Mesothelial cell of epicardium (in vitro differentiated cells): ENCODE measurements at regions not wholly inside any gene's neighbourhood (a gene's known extent, or its start where the extent isn't known, plus 50 kb on each side); places are given as distances from the start of the nearest gene placed in this dataset.
A peak's percentile ranks its signal among the peaks of the same experiment; 100 is the strongest.

Experiments used
- DNase-seq, 2 experiments: peaks; one replicate each; pipeline ENCODE4 v3.0.0; 2021; ENCODE audit warnings: low spot score in 2 of 2; ENCODE audit not compliant: unreplicated experiment in 2 of 2
- H3K27ac Mint-ChIP-seq: 2 replicates; pipeline ENCODE4 v1.8.0; 2021; ENCODE audit warnings: mixed read lengths
- H3K27me3 Mint-ChIP-seq: 2 replicates; pipeline ENCODE4 v1.8.0; 2021; ENCODE audit warnings: low read depth, mixed read lengths
- H3K36me3 Mint-ChIP-seq: 2 replicates; pipeline ENCODE4 v1.8.0; 2021; ENCODE audit warnings: mixed read lengths
- H3K4me1 Mint-ChIP-seq: 2 replicates; pipeline ENCODE4 v1.8.0; 2021; ENCODE audit warnings: mixed read lengths
- H3K4me3 Mint-ChIP-seq: 2 replicates; pipeline ENCODE4 v1.8.0; 2021; ENCODE audit warnings: mild to moderate bottlenecking, moderate library complexity, mixed read lengths
- H3K9me3 Mint-ChIP-seq: 2 replicates; pipeline ENCODE4 v1.8.0; 2021; ENCODE audit warnings: mixed read lengths
- TF ChIP-seq, protein P1 (sequence below): fragments of 200-600 bp; sonication (generic); IDR thresholded peaks from one replicate; pipeline ENCODE4 v1.5.0; 2021; ENCODE audit warnings: antibody characterized with exemption; ENCODE audit not compliant: unreplicated experiment

DNA sequence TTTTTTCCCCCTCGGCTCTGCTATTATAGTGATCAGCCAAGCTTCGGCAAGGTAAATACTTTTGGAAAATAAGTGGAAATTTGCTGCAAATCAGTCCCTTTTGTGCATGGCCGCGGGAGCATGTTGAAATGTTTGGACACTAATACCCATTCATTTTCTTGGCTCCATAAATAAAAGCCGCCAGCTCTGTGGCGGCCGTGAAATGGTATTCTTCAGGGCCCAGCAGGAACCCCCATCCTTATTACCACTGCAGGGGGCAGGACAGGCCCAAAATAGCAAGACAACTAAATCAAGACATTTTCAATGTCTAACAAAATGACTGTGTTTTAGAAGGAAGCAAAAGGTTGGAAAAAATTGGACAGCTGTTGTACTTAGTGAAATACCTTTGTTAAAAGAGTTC is 362.3 kb downstream of the NR2F2 start:
- H3K27ac Mint-ChIP-seq, result no peak overlapping the region
- H3K4me3 Mint-ChIP-seq, result no peak overlapping the region
- DNase-seq, result no peak
- TF ChIP-seq, protein P1, sequence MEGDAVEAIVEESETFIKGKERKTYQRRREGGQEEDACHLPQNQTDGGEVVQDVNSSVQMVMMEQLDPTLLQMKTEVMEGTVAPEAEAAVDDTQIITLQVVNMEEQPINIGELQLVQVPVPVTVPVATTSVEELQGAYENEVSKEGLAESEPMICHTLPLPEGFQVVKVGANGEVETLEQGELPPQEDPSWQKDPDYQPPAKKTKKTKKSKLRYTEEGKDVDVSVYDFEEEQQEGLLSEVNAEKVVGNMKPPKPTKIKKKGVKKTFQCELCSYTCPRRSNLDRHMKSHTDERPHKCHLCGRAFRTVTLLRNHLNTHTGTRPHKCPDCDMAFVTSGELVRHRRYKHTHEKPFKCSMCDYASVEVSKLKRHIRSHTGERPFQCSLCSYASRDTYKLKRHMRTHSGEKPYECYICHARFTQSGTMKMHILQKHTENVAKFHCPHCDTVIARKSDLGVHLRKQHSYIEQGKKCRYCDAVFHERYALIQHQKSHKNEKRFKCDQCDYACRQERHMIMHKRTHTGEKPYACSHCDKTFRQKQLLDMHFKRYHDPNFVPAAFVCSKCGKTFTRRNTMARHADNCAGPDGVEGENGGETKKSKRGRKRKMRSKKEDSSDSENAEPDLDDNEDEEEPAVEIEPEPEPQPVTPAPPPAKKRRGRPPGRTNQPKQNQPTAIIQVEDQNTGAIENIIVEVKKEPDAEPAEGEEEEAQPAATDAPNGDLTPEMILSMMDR, result no peak
- H3K4me1 Mint-ChIP-seq, result peaks cover 36% of the 10 kb centered on the region
- H3K9me3 Mint-ChIP-seq, result no peaks in the 10 kb centered on the region
- H3K27me3 Mint-ChIP-seq, result peaks cover 6% of the 10 kb centered on the region
- H3K36me3 Mint-ChIP-seq, result no peaks in the 10 kb centered on the region

DNA sequence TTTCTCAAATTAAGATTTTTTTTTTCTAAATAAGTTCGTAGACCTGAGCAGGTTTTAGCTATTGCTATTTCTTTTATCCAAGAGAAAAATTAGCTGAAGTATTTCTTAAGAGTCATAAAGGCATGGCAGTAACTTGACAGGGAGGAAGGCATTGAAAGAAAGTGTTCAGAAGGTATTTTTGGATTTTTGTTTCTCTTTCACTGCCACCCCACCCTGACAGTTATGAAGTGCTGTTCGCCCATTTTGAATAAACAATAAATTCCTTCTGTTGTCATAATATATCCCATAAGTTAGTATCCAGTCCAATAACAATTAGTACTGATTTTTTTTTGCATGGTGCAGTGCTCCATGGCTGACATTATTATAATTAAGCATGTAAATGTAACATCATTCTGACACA is 363.0 kb downstream of the NR2F2 start:
- TF ChIP-seq, protein P1, result no peak
- no peak overlapping the region for H3K4me3 Mint-ChIP-seq
- H3K4me1 Mint-ChIP-seq, result peaks cover 36% of the 10 kb centered on the region
- no peak for DNase-seq
- H3K27me3 Mint-ChIP-seq, result peaks cover 5% of the 10 kb centered on the region
- no peak overlapping the region for H3K27ac Mint-ChIP-seq
- H3K9me3 Mint-ChIP-seq, result no peaks in the 10 kb centered on the region
- H3K36me3 Mint-ChIP-seq, result no peaks in the 10 kb centered on the region

DNA sequence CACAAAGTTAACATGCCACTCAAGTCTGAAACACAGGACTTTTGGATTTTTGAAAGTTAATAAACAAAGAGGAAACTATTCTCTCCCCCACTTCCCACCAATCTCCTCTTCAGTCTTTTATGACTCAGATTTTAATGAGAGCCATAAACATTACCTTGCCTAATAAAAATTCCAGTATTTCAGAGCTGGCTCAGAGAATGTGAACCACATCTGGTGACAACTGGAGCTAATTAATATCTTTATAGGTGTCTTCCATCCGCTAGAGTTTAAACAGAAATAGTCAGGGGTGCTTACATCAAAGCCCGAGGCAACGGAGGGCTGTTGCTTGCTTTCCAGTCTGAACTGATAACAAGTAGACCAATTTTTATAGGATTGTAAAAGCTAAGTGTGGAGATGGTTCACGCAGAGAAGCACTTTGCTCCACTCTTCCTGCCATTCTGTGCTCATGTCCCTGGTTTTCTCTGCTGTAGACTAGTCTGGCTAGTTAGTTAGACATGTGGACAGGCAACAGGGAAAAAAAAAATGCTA is 363.6 kb downstream of the NR2F2 start:
- peak overlapping the region; percentile 73 for H3K27ac Mint-ChIP-seq
- H3K4me3 Mint-ChIP-seq, result no peak overlapping the region
- no peak for DNase-seq
- peaks cover 36% of the 10 kb centered on the region for H3K4me1 Mint-ChIP-seq
- H3K27me3 Mint-ChIP-seq, result peaks cover 3% of the 10 kb centered on the region
- no peaks in the 10 kb centered on the region for H3K36me3 Mint-ChIP-seq
- TF ChIP-seq, protein P1, result no peak
- H3K9me3 Mint-ChIP-seq, result no peaks in the 10 kb centered on the region

GRCh38 chr15:96695426-96695825 is 364.9 kb downstream of the NR2F2 start:
- Mint-ChIP-seq H3K9me3 (no peaks in the 10 kb centered on the region), H3K4me1 (peaks cover 36% of the 10 kb centered on the region), H3K4me3 (no peak overlapping the region), H3K27ac (no peak overlapping the region), H3K27me3 (peaks cover 3% of the 10 kb centered on the region), H3K36me3 (no peaks in the 10 kb centered on the region)
- no peak for DNase-seq
- TF ChIP-seq, protein P1, result no peak

- Mint-ChIP-seq H3K27ac (no peak overlapping the region), H3K4me3 (no peak overlapping the region), H3K36me3 (no peaks in the 10 kb centered on the region), H3K4me1 (peaks cover 26% of the 10 kb centered on the region), H3K9me3 (no peaks in the 10 kb centered on the region), H3K27me3 (no peaks in the 10 kb centered on the region)
- no peak for DNase-seq
- TF ChIP-seq, protein P1, result no peak
Observed at GRCh38 chr15:96699871-96700401, 369.4 kb downstream of the NR2F2 start.

DNA sequence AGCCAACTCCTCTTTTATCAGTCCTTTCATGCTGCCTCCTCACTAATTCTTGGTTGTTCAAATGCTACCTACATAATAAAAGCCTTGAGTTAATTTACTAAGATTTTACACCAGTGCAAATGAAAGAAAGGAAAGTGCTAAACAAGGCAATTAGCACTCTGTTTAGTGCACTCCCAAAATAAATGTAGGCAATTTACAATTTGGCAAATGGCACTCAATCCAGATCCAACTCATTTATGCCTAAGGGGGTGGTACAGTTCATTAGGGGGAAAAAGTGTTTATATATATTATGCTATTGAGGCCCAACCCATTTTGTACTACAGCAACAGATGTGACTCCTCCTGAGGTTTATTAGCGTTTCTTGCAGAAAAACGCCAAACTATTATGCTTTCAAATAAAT is 370.1 kb downstream of the NR2F2 start:
- DNase-seq, result no peak
- no peak overlapping the region for H3K27ac Mint-ChIP-seq
- no peaks in the 10 kb centered on the region for H3K36me3 Mint-ChIP-seq
- peaks cover 23% of the 10 kb centered on the region for H3K4me1 Mint-ChIP-seq
- H3K4me3 Mint-ChIP-seq, result no peak overlapping the region
- TF ChIP-seq, protein P1, result no peak
- H3K9me3 Mint-ChIP-seq, result no peaks in the 10 kb centered on the region
- H3K27me3 Mint-ChIP-seq, result no peaks in the 10 kb centered on the region
